ENCODE measurements at regions not wholly inside any gene's neighbourhood (a gene's known extent, or its start where the extent isn't known, plus 50 kb on each side); places are given as distances from the start of the nearest gene placed in this dataset.

DNA sequence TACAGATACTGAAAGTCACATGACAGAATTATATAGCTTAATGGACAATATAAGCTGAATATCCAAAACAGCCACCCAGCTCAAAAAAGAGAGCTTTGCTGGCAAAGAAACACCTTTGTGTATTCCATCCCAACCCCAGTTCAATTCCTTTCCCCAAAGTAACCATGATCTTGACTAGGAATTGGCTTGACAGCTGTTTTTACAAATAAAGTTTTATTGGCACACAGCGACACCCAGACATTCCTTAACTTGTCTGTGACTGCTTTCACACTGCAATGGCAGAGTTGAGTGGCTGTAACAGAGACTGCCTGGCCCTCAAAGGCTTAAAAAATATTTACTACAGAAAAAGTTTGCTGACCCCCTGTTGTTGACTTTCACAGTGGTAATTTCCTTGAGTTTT lies 264.0 kb upstream of the TSHZ2 start:
- TF ChIP-seq, protein P1, sequence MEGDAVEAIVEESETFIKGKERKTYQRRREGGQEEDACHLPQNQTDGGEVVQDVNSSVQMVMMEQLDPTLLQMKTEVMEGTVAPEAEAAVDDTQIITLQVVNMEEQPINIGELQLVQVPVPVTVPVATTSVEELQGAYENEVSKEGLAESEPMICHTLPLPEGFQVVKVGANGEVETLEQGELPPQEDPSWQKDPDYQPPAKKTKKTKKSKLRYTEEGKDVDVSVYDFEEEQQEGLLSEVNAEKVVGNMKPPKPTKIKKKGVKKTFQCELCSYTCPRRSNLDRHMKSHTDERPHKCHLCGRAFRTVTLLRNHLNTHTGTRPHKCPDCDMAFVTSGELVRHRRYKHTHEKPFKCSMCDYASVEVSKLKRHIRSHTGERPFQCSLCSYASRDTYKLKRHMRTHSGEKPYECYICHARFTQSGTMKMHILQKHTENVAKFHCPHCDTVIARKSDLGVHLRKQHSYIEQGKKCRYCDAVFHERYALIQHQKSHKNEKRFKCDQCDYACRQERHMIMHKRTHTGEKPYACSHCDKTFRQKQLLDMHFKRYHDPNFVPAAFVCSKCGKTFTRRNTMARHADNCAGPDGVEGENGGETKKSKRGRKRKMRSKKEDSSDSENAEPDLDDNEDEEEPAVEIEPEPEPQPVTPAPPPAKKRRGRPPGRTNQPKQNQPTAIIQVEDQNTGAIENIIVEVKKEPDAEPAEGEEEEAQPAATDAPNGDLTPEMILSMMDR (IDR thresholded peaks at IDR 0.05; ENCODE audit: low read length) = no peak
- TF ChIP-seq EZH2 (optimal IDR thresholded peaks at IDR 0.05; ENCODE audit: low read depth, low read length) (no peak), EZH2phosphoT487 (IDR thresholded peaks at IDR 0.05; ENCODE audit: low read length) (no peak)

All from MM.1S (cell line).